ENCODE measurements at regions not wholly inside any gene's neighbourhood (a gene's known extent, or its start where the extent isn't known, plus 50 kb on each side); places are given as distances from the start of the nearest gene placed in this dataset.

DNA sequence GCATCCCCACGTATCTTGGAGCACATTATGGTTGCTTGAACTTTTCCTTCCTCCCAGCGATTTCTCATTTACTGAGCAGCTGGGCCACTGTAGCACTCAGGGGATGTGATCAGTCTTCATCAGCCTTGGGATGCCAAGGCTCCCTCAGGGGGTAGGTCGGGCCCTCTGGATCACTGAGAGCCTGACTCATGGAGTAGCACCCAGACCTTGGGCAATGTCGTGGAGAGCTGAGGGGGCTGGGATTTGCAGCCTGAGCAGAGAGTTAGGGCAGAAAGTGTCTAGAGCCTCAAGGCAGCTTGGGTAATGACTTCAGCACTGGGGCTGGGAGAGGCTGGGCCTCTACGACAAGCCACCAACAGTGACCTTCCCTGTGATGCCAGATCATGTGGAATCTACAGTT lies 86.5 kb upstream of the CXCL12 start:
- no peak overlapping the region for H3K4me3 Mint-ChIP-seq
- no peaks in the 10 kb centered on the region for H3K4me1 Mint-ChIP-seq
- TF ChIP-seq HMGA2 (CRISPR knock-in tag; IDR thresholded peaks at IDR 0.05) (no peak), RORB (CRISPR knock-in tag; IDR thresholded peaks at IDR 0.05) (no peak)
- no peaks in the 10 kb centered on the region for H3K27me3 Mint-ChIP-seq (ENCODE audit: low read depth)
- no peak for DNase-seq (ENCODE audit: low spot score)
- no peaks in the 10 kb centered on the region for H3K36me3 Mint-ChIP-seq
- ATAC-seq = no peak
- no peak overlapping the region for H3K27ac Mint-ChIP-seq
- H3K9me3 Mint-ChIP-seq = no peaks in the 10 kb centered on the region
- CTCF ChIA-PET = no interaction called here
- POLR2A ChIA-PET = interaction anchor here (0.7 kb wide), 1 partner anchor 728 kb away, joined by 6 read pairs; no protein-coding TSS in a partner anchor

DNA sequence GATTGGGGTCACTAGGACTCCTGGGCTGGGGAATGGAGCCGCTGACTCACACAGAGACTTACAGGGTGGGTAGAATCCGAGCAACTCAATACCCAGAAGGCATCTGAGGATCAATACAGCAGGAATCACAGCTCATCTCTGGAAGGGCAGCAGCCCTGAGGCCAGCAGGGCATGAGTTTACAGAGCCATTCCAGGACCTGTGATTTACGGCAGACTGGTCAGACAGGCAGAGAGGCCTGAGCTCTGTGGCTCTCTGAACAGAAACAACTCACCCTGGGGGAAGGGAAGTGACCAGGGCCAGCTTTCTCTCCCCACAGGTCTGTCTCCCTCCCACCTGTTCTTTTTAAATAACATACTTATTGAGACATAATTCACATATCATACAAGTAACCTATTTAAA lies 88.2 kb upstream of the CXCL12 start:
- Mint-ChIP-seq H3K4me3 (no peak overlapping the region), H3K36me3 (no peaks in the 10 kb centered on the region), H3K27ac (no peak overlapping the region), H3K9me3 (no peaks in the 10 kb centered on the region), H3K4me1 (no peaks in the 10 kb centered on the region), H3K27me3 (ENCODE audit: low read depth) (no peaks in the 10 kb centered on the region)
- TF ChIP-seq, protein P1, sequence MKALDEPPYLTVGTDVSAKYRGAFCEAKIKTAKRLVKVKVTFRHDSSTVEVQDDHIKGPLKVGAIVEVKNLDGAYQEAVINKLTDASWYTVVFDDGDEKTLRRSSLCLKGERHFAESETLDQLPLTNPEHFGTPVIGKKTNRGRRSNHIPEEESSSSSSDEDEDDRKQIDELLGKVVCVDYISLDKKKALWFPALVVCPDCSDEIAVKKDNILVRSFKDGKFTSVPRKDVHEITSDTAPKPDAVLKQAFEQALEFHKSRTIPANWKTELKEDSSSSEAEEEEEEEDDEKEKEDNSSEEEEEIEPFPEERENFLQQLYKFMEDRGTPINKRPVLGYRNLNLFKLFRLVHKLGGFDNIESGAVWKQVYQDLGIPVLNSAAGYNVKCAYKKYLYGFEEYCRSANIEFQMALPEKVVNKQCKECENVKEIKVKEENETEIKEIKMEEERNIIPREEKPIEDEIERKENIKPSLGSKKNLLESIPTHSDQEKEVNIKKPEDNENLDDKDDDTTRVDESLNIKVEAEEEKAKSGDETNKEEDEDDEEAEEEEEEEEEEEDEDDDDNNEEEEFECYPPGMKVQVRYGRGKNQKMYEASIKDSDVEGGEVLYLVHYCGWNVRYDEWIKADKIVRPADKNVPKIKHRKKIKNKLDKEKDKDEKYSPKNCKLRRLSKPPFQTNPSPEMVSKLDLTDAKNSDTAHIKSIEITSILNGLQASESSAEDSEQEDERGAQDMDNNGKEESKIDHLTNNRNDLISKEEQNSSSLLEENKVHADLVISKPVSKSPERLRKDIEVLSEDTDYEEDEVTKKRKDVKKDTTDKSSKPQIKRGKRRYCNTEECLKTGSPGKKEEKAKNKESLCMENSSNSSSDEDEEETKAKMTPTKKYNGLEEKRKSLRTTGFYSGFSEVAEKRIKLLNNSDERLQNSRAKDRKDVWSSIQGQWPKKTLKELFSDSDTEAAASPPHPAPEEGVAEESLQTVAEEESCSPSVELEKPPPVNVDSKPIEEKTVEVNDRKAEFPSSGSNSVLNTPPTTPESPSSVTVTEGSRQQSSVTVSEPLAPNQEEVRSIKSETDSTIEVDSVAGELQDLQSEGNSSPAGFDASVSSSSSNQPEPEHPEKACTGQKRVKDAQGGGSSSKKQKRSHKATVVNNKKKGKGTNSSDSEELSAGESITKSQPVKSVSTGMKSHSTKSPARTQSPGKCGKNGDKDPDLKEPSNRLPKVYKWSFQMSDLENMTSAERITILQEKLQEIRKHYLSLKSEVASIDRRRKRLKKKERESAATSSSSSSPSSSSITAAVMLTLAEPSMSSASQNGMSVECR (CRISPR knock-in tag; IDR thresholded peaks at IDR 0.05; ENCODE audit: borderline replicate concordance) = no peak
- TF ChIP-seq, protein P2, sequence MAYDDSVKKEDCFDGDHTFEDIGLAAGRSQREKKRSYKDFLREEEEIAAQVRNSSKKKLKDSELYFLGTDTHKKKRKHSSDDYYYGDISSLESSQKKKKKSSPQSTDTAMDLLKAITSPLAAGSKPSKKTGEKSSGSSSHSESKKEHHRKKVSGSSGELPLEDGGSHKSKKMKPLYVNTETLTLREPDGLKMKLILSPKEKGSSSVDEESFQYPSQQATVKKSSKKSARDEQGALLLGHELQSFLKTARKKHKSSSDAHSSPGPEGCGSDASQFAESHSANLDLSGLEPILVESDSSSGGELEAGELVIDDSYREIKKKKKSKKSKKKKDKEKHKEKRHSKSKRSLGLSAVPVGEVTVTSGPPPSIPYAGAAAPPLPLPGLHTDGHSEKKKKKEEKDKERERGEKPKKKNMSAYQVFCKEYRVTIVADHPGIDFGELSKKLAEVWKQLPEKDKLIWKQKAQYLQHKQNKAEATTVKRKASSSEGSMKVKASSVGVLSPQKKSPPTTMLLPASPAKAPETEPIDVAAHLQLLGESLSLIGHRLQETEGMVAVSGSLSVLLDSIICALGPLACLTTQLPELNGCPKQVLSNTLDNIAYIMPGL (CRISPR knock-in tag; IDR thresholded peaks at IDR 0.05) = no peak
- DNase-seq (ENCODE audit: low spot score) = no peak
- ChIA-PET CTCF (no interaction called here), POLR2A (no interaction called here)
- ATAC-seq = no peak

DNA sequence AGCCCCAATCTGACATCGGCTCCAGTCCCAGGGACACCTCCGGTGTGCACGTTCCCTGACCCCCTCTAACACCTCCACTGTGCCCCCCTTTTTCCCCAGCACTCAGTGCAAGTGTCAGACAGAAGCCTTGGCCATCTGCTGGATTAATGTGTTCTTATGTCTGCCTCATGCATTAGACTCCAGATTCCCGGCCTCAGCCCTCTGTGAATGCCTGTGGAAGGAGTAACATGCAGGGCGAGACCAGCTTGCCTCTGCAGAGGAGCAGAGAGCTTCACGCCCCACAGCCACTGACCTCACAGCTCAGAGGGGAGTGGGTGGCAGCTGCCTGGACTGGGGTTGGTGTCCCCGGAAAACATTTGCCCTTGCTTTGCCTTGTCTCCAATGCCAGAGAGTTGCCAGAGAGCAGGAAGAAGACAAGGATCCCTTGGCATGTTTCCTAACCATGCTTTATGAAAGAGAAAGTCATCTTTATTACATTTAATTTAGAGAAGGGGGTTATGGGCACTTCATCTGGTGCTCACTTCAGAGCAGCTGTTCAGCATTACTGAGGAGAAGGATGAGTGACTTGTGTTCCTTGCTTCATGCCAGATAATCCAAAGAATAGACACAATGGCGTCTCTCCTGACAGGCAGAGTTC lies 91.6 kb upstream of the CXCL12 start:
- H3K4me1 Mint-ChIP-seq = no peaks in the 10 kb centered on the region
- DNase-seq (ENCODE audit: low spot score) = no peak
- no peak for ATAC-seq
- H3K4me3 Mint-ChIP-seq = no peak overlapping the region
- ChIA-PET CTCF (no interaction called here), POLR2A (no interaction called here)
- peaks cover 8% of the 10 kb centered on the region for H3K9me3 Mint-ChIP-seq
- no peaks in the 10 kb centered on the region for H3K36me3 Mint-ChIP-seq
- no peaks in the 10 kb centered on the region; the same call in 1 of the 2 replicates for H3K27me3 Mint-ChIP-seq (ENCODE audit: low read depth)
- no peak overlapping the region for H3K27ac Mint-ChIP-seq
- TF ChIP-seq, protein P3, sequence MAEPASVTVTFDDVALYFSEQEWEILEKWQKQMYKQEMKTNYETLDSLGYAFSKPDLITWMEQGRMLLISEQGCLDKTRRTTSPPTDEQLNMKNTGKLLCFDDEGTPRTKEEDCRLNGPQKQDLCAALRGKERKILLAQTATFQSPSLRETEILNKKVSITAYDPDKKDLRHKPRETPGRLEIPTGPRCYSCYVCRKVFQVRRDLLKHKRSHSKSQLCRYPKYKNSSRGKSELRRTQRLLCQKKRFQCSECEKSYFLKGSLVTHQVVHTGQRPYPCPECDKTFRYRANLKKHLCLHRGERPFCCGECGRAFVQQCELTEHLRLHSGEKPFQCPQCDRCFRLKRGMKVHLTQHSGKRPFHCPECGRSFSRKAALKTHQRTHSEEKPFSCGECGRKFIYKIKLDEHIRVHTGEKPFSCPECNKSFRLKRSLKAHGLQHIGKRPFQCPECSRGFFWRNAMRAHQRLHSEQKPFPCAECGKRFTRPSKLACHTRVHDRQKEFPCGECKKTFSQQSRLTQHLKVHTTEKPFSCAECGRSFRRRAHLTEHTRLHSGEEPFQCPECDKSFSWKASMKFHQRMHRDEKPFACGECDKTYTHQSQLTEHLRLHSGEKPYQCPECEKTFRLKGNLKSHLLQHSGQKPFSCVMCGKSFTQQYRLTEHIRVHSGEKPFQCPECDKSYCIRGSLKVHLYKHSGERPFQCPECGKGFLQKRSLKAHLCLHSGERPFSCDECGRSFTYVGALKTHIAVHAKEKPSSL (CRISPR knock-in tag; conservative IDR thresholded peaks at IDR 0.05) = no peak
- TF ChIP-seq MYBL2 (CRISPR knock-in tag; IDR thresholded peaks at IDR 0.05) (no peak), HMGA2 (CRISPR knock-in tag; IDR thresholded peaks at IDR 0.05) (no peak), IRF2 (CRISPR knock-in tag; IDR thresholded peaks at IDR 0.05; ENCODE audit: borderline replicate concordance, low read depth) (no peak), SOX15 (CRISPR knock-in tag; IDR thresholded peaks at IDR 0.05) (no peak), ZNF396 (CRISPR knock-in tag; IDR thresholded peaks at IDR 0.05; ENCODE audit: borderline replicate concordance) (no peak), CBFB (CRISPR knock-in tag; IDR thresholded peaks at IDR 0.05; ENCODE audit: low read depth) (no peak)
- TF ChIP-seq, protein P4, sequence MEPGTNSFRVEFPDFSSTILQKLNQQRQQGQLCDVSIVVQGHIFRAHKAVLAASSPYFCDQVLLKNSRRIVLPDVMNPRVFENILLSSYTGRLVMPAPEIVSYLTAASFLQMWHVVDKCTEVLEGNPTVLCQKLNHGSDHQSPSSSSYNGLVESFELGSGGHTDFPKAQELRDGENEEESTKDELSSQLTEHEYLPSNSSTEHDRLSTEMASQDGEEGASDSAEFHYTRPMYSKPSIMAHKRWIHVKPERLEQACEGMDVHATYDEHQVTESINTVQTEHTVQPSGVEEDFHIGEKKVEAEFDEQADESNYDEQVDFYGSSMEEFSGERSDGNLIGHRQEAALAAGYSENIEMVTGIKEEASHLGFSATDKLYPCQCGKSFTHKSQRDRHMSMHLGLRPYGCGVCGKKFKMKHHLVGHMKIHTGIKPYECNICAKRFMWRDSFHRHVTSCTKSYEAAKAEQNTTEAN (CRISPR knock-in tag; IDR thresholded peaks at IDR 0.05) = no peak
- TF ChIP-seq, protein P2 (CRISPR knock-in tag; IDR thresholded peaks at IDR 0.05) = no peak
- TF ChIP-seq, protein P5, sequence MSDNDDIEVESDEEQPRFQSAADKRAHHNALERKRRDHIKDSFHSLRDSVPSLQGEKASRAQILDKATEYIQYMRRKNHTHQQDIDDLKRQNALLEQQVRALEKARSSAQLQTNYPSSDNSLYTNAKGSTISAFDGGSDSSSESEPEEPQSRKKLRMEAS (CRISPR knock-in tag; IDR thresholded peaks at IDR 0.05) = no peak
- TF ChIP-seq, protein P6, sequence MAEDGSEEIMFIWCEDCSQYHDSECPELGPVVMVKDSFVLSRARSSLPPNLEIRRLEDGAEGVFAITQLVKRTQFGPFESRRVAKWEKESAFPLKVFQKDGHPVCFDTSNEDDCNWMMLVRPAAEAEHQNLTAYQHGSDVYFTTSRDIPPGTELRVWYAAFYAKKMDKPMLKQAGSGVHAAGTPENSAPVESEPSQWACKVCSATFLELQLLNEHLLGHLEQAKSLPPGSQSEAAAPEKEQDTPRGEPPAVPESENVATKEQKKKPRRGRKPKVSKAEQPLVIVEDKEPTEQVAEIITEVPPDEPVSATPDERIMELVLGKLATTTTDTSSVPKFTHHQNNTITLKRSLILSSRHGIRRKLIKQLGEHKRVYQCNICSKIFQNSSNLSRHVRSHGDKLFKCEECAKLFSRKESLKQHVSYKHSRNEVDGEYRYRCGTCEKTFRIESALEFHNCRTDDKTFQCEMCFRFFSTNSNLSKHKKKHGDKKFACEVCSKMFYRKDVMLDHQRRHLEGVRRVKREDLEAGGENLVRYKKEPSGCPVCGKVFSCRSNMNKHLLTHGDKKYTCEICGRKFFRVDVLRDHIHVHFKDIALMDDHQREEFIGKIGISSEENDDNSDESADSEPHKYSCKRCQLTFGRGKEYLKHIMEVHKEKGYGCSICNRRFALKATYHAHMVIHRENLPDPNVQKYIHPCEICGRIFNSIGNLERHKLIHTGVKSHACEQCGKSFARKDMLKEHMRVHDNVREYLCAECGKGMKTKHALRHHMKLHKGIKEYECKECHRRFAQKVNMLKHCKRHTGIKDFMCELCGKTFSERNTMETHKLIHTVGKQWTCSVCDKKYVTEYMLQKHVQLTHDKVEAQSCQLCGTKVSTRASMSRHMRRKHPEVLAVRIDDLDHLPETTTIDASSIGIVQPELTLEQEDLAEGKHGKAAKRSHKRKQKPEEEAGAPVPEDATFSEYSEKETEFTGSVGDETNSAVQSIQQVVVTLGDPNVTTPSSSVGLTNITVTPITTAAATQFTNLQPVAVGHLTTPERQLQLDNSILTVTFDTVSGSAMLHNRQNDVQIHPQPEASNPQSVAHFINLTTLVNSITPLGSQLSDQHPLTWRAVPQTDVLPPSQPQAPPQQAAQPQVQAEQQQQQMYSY (CRISPR knock-in tag; IDR thresholded peaks at IDR 0.05) = no peak
